Neutrophil (primary cell): ENCODE measurements at regions not wholly inside any gene's neighbourhood (a gene's known extent, or its start where the extent isn't known, plus 50 kb on each side); places are given as distances from the start of the nearest gene placed in this dataset.

Experiments
- H3K27ac ChIP-seq: fragments of 200-600 bp; sonication (generic); 2 replicates; pipeline ENCODE4 v1.5.1; 2016; ENCODE audit warnings: mild to moderate bottlenecking, moderate library complexity
- H3K27me3 ChIP-seq: fragments of 200-600 bp; sonication (generic); 2 replicates; pipeline ENCODE4 v1.6.0; 2016; ENCODE audit warnings: mild to moderate bottlenecking
- H3K36me3 ChIP-seq: fragments of 200-600 bp; sonication (generic); 2 replicates; pipeline ENCODE4 v1.5.1; 2017
- H3K4me1 ChIP-seq, 2 experiments: fragments of 200-600 bp in 1 of 2; sonication (generic) in 1 of 2; 1 replicate in 1 of 2; 2 replicates in 1 of 2; pipeline versions ENCODE4 v1.5.1 to v1.6.1; 2013 to 2016; ENCODE audit warnings: low read depth in 1 of 2, low read length in 1 of 2, mild to moderate bottlenecking in 1 of 2, moderate library complexity in 1 of 2; ENCODE audit not compliant: control insufficient read depth in 1 of 2, insufficient read depth in 1 of 2
- H3K4me3 ChIP-seq, 2 experiments: fragments of 200-600 bp in 1 of 2; sonication (generic) in 1 of 2; 1 replicate in 1 of 2; 2 replicates in 1 of 2; pipeline ENCODE4 v1.5.1; 2013 to 2016; ENCODE audit warnings: low read depth in 1 of 2, low read length in 1 of 2, mild to moderate bottlenecking in 1 of 2, moderate library complexity in 1 of 2
- H3K9me3 ChIP-seq: fragments of 200-600 bp; sonication (generic); 2 replicates; pipeline ENCODE4 v1.5.1; 2016
- TF ChIP-seq, protein P1 (sequence below): fragments of 200-600 bp; sonication (generic); IDR thresholded peaks from 2 replicates; pipeline ENCODE4 v1.5.1; 2016; ENCODE audit warnings: antibody characterized with exemption

DNA sequence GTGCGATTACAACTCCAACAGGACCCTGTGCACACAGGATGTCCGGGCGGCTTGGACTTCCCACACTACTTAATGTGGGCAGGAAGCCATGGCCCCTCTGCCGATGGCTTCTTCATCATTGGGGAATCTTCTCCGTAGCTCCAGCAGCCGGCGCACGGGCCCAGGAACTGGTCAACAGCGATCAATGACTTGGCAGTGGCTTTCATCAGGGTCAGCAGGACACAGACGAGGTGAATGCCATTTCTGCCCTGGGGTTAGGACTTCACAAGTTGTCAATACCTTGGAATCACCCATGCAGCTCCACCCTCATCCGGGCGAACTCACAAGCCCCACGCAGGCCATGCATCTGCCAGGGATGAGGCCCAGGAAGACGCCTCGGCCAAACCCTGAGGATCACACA, 645.7 kb downstream of the BRD1 start:
- TF ChIP-seq, protein P1, sequence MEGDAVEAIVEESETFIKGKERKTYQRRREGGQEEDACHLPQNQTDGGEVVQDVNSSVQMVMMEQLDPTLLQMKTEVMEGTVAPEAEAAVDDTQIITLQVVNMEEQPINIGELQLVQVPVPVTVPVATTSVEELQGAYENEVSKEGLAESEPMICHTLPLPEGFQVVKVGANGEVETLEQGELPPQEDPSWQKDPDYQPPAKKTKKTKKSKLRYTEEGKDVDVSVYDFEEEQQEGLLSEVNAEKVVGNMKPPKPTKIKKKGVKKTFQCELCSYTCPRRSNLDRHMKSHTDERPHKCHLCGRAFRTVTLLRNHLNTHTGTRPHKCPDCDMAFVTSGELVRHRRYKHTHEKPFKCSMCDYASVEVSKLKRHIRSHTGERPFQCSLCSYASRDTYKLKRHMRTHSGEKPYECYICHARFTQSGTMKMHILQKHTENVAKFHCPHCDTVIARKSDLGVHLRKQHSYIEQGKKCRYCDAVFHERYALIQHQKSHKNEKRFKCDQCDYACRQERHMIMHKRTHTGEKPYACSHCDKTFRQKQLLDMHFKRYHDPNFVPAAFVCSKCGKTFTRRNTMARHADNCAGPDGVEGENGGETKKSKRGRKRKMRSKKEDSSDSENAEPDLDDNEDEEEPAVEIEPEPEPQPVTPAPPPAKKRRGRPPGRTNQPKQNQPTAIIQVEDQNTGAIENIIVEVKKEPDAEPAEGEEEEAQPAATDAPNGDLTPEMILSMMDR, result no peak
- no peaks in the 10 kb centered on the region for H3K9me3 ChIP-seq
- H3K4me1 ChIP-seq, result no peaks in the 10 kb centered on the region
- no peaks in the 10 kb centered on the region for H3K36me3 ChIP-seq
- no peak overlapping the region for H3K27ac ChIP-seq
- no peak overlapping the region for H3K4me3 ChIP-seq
- no peaks in the 10 kb centered on the region for H3K27me3 ChIP-seq

DNA sequence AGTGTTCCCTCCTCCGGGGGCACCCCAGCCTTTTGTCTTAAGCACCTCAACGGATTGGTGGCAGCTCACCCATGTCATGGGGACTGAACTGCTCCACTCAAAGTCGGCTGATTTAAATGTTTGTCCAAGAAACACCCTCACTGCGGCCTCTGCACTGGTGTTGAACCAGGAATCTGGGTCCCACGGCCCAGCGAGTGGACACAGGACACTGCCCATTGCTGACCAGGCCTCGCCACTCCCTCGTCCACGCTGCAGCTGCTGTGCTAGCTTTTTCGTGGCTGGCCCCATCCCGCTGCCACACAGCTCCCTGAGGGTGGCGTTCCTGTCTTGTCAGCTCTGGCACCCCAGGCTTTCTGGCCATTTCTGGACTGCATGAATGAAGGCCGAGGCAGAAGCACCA, 646.2 kb downstream of the BRD1 start:
- Histone ChIP-seq H3K4me3 (no peak overlapping the region), H3K27ac (no peak overlapping the region), H3K36me3 (no peaks in the 10 kb centered on the region), H3K4me1 (no peaks in the 10 kb centered on the region), H3K9me3 (no peaks in the 10 kb centered on the region), H3K27me3 (no peaks in the 10 kb centered on the region)
- TF ChIP-seq, protein P1, result no peak

- H3K27ac ChIP-seq, result no peak overlapping the region
- TF ChIP-seq, protein P1, result no peak
- no peaks in the 10 kb centered on the region for H3K9me3 ChIP-seq
- H3K36me3 ChIP-seq, result no peaks in the 10 kb centered on the region
- H3K27me3 ChIP-seq, result no peaks in the 10 kb centered on the region
- no peaks in the 10 kb centered on the region for H3K4me1 ChIP-seq
- H3K4me3 ChIP-seq, result no peak overlapping the region
Observed at GRCh38 chr22:49180683-49181024, 647.0 kb downstream of the BRD1 start.

DNA sequence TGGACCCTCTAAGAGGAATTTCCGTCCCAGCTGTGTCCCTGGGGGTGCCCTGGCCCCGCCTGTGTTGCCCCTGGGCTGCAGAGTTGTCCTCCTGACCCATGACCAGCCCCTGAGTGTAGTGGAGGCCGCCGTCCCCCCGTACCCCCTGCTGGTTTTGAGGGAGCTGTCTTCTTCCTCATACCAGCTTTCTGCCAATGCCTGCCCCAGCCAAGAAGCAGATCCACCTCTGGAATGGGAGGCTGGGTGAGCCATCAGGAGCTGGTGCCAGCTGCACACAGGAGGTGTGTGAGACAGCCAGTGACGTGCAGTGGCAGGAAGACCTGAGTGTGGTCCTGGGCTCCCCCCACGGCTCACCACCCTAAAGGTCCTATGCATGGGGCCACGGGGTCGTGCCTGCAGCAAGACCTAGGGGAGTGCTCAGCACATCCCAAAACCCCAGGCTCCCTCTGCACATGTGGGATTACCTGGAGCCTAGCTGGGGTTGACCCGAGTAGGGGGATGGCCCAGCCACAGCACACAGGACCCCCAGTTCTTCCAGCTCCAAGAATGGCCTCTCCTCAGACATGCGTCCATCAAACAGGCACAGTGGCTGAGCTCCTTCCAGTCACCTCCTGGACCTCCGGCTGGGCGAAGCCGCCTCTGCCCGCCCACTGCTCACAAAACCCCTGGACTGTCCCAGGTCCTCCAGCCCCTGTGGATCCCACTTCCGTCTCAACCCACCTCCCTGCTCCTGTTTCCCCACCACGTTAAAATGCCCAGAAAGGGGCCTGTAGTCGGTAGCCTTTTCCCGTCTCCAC, 647.6 kb downstream of the BRD1 start:
- TF ChIP-seq, protein P1, result no peak
- H3K27me3 ChIP-seq, result peaks cover 4% of the 10 kb centered on the region
- H3K27ac ChIP-seq, result no peak overlapping the region
- no peaks in the 10 kb centered on the region for H3K36me3 ChIP-seq
- H3K4me3 ChIP-seq, result no peak overlapping the region
- no peaks in the 10 kb centered on the region for H3K4me1 ChIP-seq
- no peaks in the 10 kb centered on the region for H3K9me3 ChIP-seq

DNA sequence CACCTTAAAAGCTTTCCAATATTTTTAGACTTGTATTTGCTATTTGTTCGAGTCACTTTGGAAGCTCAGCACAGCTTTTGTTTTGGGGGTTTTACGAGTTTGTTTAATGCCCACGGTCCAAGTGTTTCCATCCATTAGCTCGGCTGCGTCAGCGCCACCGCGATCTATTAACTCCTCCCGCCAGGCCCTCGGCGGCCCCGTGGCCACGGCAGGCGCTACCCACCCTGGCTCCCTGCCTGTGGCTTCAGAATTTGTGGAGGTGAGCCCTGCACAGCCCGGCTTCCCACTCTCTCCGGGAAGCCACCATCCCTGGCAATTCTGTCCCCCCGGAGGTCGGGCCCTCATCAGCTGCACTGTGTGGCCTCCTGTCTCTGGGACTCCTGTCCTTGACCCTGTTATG, 648.5 kb downstream of the BRD1 start:
- H3K27me3 ChIP-seq, result peaks cover 7% of the 10 kb centered on the region
- H3K27ac ChIP-seq, result no peak overlapping the region
- no peaks in the 10 kb centered on the region for H3K9me3 ChIP-seq
- H3K4me3 ChIP-seq, result no peak overlapping the region
- TF ChIP-seq, protein P1, result no peak
- no peaks in the 10 kb centered on the region for H3K36me3 ChIP-seq
- no peaks in the 10 kb centered on the region for H3K4me1 ChIP-seq
